ENCODE measurements at regions not wholly inside any gene's neighbourhood (a gene's known extent, or its start where the extent isn't known, plus 50 kb on each side); places are given as distances from the start of the nearest gene placed in this dataset.

GRCh38 chr2:75790814-75791467 is 80.2 kb upstream of the GCFC2 start:
- in situ Hi-C loops (cut with MboI; ENCODE audit: low sequenced_read_pairs in 4 of 4) (loop anchor here in 2 of 4 donors (25.0 kb wide), 2 partner anchors 796 to 821 kb away; no protein-coding TSS in a partner anchor), intact Hi-C loops (cut with DNase I; ENCODE audit: low total_unique reads) (no loop called here)
- H3K27ac ChIP-seq = no peak overlapping the region
- no peaks in the 10 kb centered on the region for H3K27me3 ChIP-seq
- no peak for DNase-seq
- H3K4me3 ChIP-seq = no peak overlapping the region
- no peak for TF ChIP-seq POLR2A (IDR thresholded peaks at IDR 0.05)
- H3K36me3 ChIP-seq = no peaks in the 10 kb centered on the region
- ATAC-seq = no peak
- H3K9me3 ChIP-seq = no peaks in the 10 kb centered on the region
- no peaks in the 10 kb centered on the region for H3K4me1 ChIP-seq

DNA sequence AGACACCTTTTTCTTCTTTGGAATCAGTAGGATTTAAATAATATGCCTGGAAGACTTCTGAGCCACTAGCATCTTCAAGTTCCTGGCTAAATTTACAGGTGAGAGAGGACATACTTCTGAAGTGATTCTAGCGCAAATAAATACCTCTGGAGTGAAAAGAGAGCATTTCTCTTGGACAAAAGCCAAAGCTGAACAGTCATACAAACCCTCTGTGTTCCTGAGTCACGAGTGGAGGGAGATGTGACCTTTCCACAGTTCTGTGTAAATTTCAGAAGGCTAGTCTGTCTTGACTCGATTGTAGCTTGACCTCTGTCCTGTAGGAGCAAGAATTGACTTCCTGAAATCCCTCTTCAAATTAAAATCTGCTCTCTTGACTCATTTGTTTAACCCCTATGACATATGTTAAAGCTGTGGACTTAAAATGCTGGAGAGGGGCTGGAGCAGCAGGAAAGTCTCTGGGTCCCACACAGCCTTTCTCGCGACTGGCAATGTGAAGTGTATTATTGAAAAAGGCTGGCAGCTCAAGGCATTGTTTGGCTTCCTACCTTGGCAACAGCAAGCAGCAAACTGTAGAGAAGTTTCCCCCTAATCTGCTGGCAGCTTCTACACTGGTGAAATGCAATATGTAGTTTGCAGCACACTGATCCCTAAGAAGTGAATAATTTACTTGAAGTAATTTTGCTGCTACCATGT is 79.6 kb upstream of the GCFC2 start:
- DNase-seq (no peak), ATAC-seq (no peak)
- H3K36me3 ChIP-seq = no peaks in the 10 kb centered on the region
- TF ChIP-seq, protein P1, sequence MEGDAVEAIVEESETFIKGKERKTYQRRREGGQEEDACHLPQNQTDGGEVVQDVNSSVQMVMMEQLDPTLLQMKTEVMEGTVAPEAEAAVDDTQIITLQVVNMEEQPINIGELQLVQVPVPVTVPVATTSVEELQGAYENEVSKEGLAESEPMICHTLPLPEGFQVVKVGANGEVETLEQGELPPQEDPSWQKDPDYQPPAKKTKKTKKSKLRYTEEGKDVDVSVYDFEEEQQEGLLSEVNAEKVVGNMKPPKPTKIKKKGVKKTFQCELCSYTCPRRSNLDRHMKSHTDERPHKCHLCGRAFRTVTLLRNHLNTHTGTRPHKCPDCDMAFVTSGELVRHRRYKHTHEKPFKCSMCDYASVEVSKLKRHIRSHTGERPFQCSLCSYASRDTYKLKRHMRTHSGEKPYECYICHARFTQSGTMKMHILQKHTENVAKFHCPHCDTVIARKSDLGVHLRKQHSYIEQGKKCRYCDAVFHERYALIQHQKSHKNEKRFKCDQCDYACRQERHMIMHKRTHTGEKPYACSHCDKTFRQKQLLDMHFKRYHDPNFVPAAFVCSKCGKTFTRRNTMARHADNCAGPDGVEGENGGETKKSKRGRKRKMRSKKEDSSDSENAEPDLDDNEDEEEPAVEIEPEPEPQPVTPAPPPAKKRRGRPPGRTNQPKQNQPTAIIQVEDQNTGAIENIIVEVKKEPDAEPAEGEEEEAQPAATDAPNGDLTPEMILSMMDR (IDR thresholded peaks at IDR 0.05 in 4 of 5, conservative IDR thresholded peaks at IDR 0.05 in 1 of 5) = no peak
- no peak for TF ChIP-seq POLR2A (IDR thresholded peaks at IDR 0.05)
- no peaks in the 10 kb centered on the region for H3K9me3 ChIP-seq
- intact Hi-C loops (cut with DNase I; ENCODE audit: low total_unique reads) = no loop called here
- H3K4me1 ChIP-seq = no peaks in the 10 kb centered on the region
- H3K27me3 ChIP-seq = no peaks in the 10 kb centered on the region
- in situ Hi-C loops (cut with MboI; ENCODE audit: low sequenced_read_pairs in 4 of 4) = loop anchor here in 2 of 4 donors (25.0 kb wide), 2 partner anchors 797 to 822 kb away; no protein-coding TSS in a partner anchor
- H3K4me3 ChIP-seq = no peak overlapping the region
- no peak overlapping the region for H3K27ac ChIP-seq

- ATAC-seq (no peak), DNase-seq (no peak)
- Histone ChIP-seq H3K4me1 (no peaks in the 10 kb centered on the region), H3K27me3 (no peaks in the 10 kb centered on the region), H3K27ac (no peak overlapping the region), H3K4me3 (no peak overlapping the region), H3K36me3 (no peaks in the 10 kb centered on the region), H3K9me3 (no peaks in the 10 kb centered on the region)
- no peak for TF ChIP-seq POLR2A (IDR thresholded peaks at IDR 0.05)
- TF ChIP-seq, protein P1 (IDR thresholded peaks at IDR 0.05 in 4 of 5, conservative IDR thresholded peaks at IDR 0.05 in 1 of 5) = no peak
- intact Hi-C loops (cut with DNase I; ENCODE audit: low total_unique reads) = no loop called here
- in situ Hi-C loops (cut with MboI; ENCODE audit: low sequenced_read_pairs in 4 of 4) = loop anchor here in 2 of 4 donors (25.0 kb wide), 2 partner anchors 798 to 823 kb away; no protein-coding TSS in a partner anchor
Observed at GRCh38 chr2:75788902-75789301, 78.2 kb upstream of the GCFC2 start.

- no peak overlapping the region for H3K27ac ChIP-seq
- H3K4me1 ChIP-seq = no peaks in the 10 kb centered on the region
- no peaks in the 10 kb centered on the region for H3K9me3 ChIP-seq
- H3K27me3 ChIP-seq = no peaks in the 10 kb centered on the region
- H3K4me3 ChIP-seq = no peak overlapping the region
- peak; percentile 7 to 12 for DNase-seq
- H3K36me3 ChIP-seq = no peaks in the 10 kb centered on the region
- in situ Hi-C loops (cut with MboI; ENCODE audit: low sequenced_read_pairs in 4 of 4) = loop anchor here in 2 of 4 donors (25.0 kb wide), 2 partner anchors 799 to 824 kb away; no protein-coding TSS in a partner anchor
- TF ChIP-seq, protein P1 (IDR thresholded peaks at IDR 0.05 in 4 of 5, conservative IDR thresholded peaks at IDR 0.05 in 1 of 5) = no peak
- TF ChIP-seq POLR2A (IDR thresholded peaks at IDR 0.05) = no peak
- ATAC-seq = peak; percentile 41 to 47
- intact Hi-C loops (cut with DNase I; ENCODE audit: low total_unique reads) = no loop called here
Observed at GRCh38 chr2:75788154-75788553, 77.4 kb upstream of the GCFC2 start.

DNA sequence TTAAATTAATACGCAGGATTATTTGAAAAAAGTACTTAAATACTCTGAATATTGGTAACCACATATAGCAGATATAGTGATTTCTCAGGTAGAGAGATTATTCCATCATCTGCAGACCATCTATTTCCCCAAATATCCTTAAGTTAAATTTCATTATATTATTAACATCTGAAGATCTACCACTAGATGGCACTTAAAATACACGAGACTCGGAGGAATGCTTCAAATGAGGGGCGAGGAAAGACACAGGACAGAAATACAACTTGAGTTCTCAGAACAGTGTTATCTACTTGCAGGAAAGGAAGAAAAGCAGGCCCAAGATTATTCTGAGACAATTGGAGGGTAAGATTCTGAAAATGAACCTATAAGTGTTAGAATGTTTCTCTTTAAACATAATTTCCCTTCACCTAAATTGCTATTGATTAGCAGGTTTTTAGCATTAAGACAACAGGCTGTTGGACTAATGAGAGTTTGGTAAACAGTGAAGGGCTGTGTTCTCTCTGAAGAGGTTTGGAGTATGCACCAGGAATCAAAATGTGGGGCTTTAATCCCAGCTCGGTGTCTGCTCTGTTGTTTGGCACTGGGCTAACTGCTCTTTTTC is 76.9 kb upstream of the GCFC2 start:
- Histone ChIP-seq H3K27ac (no peak overlapping the region), H3K9me3 (no peaks in the 10 kb centered on the region), H3K27me3 (no peaks in the 10 kb centered on the region), H3K4me3 (no peak overlapping the region), H3K36me3 (no peaks in the 10 kb centered on the region), H3K4me1 (no peaks in the 10 kb centered on the region)
- intact Hi-C loops (cut with DNase I; ENCODE audit: low total_unique reads) = no loop called here
- ATAC-seq (no peak), DNase-seq (no peak)
- in situ Hi-C loops (cut with MboI; ENCODE audit: low sequenced_read_pairs in 4 of 4) = loop anchor here in 2 of 4 donors (25.0 kb wide), 2 partner anchors 800 to 825 kb away; no protein-coding TSS in a partner anchor
- TF ChIP-seq, protein P1 (IDR thresholded peaks at IDR 0.05 in 4 of 5, conservative IDR thresholded peaks at IDR 0.05 in 1 of 5) = peak in 4 of 5 experiments; percentile 22 to 47 (median 27)
- TF ChIP-seq POLR2A (IDR thresholded peaks at IDR 0.05) = no peak
